ENCODE measurements at regions not wholly inside any gene's neighbourhood (a gene's known extent, or its start where the extent isn't known, plus 50 kb on each side); places are given as distances from the start of the nearest gene placed in this dataset.

DNA sequence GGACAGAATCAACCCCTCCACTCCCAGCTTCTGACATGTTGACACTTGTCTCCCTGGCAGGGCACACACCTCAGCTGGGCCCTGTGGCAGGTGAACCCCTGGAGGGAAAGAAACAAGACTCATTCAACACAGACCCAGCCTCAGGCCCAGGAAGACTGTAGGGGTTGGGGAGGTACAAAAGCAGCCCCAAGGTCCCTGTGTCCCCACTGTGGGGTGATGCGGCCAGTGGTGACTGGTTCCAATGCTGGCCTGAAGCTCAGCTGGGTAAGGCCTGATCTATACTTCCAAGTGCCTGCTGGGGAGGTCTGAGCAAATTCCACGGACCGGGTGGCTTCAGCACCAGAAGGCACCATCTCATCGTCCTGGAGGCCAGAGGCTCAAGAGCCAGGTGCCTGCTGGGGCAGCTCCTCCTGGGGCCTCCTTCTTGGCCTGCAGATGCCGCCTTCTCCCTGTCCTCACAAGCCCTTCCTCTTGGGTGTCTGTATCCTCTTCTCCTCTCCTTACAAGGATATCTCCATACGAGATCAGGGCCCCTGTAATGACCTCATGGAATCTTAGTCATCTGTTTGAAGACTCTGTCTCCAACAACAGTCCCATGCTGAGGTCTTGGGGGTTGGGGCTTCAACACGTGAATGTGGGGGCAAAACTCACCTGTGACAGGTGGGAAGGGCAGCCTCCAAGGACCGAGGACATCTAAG is 1492.1 kb downstream of the BRD1 start:
- no peak for FAIRE-seq

GRCh38 chr22:48334971-48335370 is 1492.7 kb downstream of the BRD1 start:
- no peak for FAIRE-seq

GRCh38 chr22:48333816-48334735 is 1493.6 kb downstream of the BRD1 start:
- no peak for FAIRE-seq

GRCh38 chr22:48333323-48333763 is 1494.3 kb downstream of the BRD1 start:
- FAIRE-seq: no peak

GRCh38 chr22:48332438-48333322 is 1495.0 kb downstream of the BRD1 start:
- FAIRE-seq: no peak

DNA sequence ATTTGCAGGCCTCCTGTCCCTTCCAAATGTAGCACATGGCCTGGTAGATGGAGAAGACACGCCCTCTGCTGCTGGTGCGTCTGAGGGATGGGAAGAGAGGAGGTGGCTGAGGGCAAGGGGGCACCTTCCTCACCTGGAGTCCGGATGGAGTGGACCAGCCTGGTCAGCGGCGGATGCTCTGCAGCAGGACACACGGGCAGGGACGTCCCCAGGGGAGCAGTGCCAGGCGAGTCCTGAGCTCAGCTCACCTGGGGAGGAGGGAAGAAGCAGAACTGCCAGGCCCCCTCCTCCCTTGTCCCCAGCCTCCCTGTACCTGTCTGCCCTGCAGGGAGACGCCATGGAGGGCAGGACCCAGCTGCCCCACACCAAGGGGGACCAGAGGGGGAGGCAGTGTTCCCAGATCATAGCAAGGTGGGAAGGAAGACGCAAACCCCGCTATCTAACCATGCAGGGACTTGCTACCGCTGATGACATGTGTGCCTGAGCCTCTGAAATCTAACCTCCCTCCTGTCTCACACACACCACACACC is 1495.9 kb downstream of the BRD1 start:
- FAIRE-seq: no peak

DNA sequence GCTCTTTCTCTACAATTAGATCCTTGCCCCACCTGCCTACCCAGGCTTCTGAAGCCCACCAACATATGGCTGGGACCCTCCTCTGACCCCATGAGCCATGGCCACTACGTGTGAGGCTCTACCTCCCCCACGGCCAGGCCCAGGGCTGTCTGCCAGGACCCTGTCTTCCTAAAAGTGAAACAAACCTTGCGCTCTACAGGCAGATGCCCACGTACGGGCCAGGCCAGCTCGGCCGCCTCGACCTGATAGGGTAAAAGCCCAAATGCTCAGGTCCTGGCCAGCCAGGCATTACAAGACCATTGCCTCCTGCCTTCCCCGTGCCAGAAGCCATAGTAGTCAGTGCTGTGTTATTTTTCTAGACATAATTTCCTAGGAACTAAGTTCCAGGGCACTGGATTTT is 1496.4 kb downstream of the BRD1 start:
- no peak for FAIRE-seq

GRCh38 chr22:48327721-48328120 is 1500.0 kb downstream of the BRD1 start:
- no peak for FAIRE-seq

GRCh38 chr22:48323746-48324145 is 1503.9 kb downstream of the BRD1 start:
- no peak for FAIRE-seq

DNA sequence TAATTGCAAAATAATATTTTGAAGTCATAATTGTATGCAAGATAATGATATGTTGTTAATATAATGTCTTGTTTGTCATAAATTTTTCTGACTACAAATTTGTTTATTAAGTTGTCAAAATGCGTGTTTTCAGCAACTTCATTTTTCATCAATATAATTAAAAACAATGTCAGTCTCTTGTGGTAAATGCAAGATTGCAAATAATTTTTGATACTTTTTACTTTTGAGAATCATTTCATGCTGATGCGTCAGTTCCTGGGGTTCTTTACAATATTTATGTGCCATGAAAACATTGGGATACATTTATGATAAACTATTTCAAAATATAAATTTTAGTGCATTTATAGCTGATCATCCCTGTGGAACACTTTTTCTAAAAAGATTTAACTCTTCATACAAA is 1504.8 kb downstream of the BRD1 start:
- no peak for FAIRE-seq

GRCh38 chr22:48321986-48322545 is 1505.6 kb downstream of the BRD1 start:
- no peak for FAIRE-seq

GRCh38 chr22:48320683-48321451 is 1506.8 kb downstream of the BRD1 start:
- FAIRE-seq: no peak

DNA sequence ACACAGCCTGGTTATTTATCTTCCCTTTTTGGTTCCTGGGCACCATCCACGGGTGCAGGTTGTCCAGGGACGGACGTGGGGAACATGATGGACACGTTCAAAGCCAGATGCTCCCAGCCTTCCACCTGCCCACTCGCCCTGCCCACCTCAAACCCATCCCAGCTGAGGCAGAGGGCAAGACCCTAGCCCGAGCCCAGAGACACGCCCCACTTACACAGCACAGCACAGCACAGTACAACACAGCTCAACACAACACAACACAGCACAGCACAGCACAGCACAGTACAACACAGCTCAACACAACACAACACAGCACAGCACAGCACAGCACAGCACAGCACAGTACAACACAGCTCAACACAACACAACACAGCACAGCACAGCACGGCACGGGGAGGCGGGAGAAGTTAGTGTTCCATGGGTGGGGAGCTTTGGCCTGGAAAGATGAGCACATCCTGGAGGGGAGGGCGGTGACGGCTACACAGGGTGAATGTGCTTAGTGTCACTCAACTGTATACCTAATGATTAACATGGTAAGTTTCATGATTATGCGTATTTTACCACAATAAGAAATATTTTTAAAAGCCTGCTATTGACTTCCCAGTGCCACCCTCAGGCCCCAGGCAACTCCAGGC is 1507.5 kb downstream of the BRD1 start:
- no peak for FAIRE-seq

- FAIRE-seq: no peak
These were observed 1508.2 kb downstream of the BRD1 start for GRCh38 chr22:48319321-48320047.

DNA sequence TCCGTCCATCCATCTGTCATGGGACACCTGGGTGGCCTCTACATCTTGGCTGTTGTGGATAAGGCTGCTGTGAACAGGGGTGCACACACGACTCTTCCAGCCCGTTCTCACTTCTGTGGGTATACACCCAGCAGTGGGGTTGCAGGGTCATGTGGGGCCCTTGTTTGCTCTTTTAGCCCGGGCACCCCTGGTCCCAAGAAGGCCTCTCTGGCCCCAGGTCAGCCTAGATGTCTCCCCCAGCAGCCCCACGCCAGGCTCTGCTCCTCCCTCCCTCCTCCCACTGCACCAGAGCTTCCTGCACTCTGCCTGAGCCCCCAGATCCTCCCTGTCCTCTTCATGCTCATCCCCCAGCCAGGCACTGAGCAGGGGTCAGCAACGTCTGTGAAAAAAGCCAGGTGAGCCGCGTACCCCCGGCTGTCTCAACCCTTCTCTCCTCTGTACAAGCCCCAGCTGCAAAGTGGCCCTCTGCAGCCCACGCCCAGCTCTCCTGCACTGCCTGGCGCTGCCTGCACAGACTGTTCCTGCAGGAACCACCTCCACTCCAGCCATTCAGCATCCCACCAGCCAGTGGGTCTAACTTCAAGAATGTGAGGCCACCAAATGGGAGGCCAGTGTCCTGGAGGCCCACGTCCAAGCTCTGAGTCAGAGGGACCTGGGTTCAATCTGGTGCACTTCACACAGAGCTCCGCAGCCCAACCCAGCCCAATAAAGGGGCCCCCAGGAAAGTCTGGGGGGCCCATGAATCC is 1508.9 kb downstream of the BRD1 start:
- no peak for FAIRE-seq

DNA sequence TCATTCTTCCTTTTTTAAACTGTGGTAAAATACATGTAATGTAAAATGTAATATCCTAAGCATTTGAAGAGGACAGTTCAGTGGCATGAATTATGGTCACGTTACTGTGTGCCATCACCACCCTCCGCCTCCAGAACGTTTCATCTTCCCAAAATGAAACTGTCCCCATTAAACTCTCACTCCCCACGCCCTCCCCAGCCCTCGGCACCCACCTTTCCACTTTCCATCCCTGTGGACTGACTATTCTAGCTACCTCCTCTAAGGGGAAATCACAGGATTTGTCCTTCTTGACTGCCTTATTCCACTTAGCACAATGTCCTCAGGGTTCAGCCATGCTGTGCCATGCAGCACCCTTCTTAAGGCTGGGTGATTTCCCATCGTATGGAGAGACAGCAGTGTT is 1509.5 kb downstream of the BRD1 start:
- no peak for FAIRE-seq

DNA sequence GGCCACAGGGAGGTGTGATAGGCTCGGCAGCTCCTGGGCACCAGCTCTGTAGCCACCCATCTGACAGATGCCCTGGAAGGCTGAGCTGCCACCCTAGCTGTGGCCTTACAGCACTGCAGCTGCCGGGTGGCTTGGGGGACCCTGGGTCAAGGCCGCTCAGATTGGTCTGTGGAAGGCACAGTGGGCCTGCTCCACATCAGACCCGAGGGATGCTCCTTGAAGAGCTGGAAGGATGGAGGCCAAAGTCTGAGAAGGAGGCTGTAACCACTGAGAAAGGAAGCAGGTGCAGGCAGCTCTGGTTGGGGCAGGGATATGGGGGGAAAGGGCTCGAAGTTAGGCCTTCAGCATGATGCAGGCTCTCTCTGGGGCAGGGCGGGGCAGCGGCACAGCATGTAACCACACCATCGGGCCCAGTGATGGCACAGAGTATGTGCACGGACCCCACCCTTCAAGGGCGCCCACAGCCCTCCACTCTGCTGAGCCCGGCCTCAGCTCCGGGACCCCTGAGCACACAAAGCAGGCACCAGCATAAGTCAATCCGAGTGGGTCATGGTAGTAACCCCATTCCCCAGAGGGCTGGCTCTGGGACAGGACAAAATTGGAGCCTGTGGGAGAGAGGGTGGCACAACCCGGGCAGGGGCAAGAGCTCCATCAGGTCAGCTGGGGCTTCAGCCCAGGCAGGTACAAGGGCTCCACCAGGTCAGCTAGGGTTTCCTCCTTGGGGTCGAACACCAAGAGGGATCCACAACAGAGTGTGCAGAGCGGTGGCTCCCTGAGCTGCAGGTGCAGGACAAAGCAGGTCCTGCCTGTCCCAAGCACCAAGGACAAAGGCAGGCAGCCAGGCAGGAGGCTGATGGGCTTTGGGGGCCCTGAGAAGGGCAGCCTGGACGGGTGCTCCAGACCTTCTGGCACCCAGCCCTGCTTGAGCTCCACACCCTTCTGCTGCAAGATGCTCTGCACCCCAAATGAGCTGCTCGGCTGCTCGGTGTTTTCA is 1511.1 kb downstream of the BRD1 start:
- no peak for FAIRE-seq
